ENCODE measurements at regions not wholly inside any gene's neighbourhood (a gene's known extent, or its start where the extent isn't known, plus 50 kb on each side); places are given as distances from the start of the nearest gene placed in this dataset.
"Not testable (repeated sequence)": the region's sequence is repeated elsewhere in the genome, so short reads cannot be mapped to it uniquely, and the experiment has no call there.

DNA sequence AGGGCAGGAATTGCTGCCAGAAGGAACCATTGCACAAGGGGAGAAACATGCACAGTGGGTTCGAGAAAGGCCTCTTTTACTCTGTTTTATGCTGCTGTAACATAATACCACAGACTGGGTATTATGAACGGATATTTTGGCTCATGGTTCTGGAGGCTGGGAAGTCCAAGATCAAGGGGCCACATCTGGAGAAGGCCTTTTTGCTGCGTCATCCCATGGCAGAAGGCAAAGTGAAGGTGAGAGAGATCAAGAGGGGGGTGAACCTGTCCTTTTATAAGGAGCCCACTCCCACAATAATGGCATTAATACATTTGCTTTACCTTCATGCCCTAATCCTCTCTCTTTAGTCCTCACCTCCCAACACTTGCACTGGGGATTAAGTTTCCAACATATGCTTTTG lies 136.9 kb upstream of the ALDH1B1 start:
- no peak for DNase-seq (ENCODE audit: low spot score)

DNA sequence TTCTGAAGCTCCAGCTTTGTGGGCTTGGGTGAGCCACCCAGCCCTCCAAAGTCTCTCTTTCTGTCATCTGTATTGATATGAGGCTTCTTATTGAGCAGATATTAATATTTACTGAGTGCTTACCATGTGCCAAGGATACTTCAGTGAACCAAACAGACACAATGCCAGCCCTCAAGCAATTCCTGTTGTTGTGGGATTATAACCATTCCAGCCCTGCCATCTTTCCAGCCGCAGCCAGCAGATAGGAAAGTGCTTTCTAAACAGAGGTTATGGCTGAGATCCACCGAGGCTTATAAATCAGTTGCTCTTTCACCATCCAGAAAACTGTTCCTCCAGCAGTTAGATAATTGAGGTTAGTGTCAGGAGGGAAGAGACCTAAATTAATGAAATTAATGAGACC lies 137.7 kb upstream of the ALDH1B1 start:
- no peak for DNase-seq (ENCODE audit: low spot score)

DNA sequence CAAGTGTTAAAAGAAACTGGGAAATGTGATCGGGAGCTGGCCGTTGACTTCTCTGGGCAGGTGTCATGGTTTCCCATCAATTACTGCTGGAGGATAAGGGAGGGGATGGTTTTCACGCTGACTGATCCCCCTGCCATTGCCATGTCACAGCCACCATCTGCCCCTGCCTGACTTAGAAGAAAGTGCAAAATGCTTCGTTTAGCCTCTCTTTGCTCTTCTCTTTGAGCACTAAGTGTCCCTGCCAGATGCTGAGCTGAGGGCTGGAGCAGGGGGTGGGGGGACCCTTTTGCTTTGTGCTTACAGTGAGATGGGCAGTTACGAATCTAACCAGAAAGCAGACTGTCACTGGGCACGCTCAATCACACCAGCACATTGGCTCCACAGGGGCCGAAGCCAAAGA lies 138.4 kb upstream of the ALDH1B1 start:
- DNase-seq (ENCODE audit: low spot score) = no peak

DNA sequence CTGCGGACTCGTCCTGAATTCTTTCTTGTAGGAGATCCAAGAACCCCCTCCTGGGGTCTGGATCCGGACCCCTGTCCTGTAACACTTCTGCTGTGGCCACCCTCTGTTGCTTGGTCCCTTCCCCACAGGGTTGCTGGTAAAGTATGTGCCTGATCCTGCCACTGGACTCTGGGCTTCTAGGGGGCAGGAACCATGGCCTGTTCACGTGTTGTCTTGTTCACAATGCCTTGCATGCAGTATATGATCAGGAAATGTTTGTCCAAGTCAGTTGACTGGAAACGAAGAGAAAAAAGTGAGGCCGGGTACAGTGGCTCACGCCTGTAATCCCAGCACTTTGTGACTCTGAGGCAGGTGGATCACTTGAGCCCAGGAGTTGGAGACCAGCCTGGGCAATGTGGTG lies 139.3 kb upstream of the ALDH1B1 start:
- no peak for DNase-seq (ENCODE audit: low spot score)

DNA sequence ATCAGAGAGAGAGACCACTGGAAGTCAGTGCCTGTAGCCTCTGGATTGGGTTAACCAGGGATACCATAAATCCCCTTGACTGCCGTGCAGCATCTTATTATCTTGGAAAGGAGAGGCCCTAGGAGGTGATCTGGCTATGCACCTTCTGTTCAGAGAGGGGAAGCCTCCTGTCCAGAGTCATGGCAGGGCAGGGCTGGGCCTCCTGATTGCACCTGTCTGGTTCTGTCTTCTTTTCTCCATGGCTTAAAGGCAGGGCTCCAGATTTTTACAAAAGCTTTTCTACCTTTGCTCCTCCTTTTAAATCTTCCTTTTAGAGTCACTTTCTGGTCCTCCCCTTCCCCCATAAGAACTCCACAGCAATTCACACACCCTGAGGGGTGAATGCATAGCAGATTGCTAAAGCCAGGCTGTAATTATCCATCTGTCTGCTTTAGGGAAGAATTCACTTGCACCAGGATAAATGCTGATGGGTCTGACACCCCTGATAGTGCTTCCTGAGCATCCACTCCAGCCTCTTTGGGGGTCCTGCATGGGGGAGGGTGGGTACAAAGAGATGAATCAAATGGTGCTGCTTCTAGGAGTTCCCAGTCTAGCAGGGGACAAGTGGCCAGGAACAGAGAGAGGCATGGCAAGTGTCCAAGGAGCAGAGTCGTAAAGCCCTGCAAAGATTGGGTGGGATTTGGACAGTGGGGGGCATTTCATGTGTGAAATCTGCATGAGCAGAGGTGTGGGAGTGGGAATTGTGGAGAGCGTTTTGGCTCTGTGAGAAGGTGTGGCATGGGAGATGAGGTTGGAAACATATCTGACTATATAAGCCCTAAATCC lies 141.3 kb upstream of the ALDH1B1 start:
- no peak for DNase-seq (ENCODE audit: low spot score)

DNA sequence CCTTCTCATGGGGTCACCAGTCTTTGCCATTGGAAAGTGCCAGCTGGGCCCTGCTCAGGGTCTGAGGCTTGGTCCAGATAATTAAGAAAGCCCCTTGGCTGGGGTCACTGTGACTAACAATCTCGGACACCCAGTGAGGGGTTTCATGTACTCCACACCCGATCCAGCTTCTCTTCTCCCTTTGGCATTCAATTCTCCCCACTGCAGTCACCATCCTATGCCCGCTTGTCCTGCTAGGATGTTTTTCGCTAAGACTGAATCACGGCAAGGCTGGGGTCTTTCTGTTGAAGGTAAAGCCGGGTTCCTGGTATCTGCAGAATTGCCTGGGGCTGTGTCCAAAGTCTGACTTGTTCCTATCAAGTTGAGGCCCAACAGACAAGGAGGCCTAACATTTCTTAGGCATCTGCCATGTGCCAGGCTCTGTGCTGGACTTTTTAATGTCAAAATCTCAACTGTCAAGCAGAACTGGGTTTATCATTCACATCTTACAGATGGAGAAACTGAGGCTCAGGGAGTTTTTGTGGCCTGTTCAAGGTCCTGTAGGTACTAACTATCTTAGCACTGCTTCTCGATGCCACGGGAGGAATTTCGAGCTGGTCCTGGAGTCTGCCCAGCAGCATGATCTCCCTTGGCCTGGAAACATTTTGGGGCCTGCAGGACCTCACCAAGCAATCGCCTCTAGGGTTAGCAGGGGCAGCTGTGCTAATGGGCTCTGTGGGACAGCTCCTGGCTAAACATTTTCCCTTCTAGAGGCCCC lies 142.0 kb upstream of the ALDH1B1 start:
- no peak for DNase-seq (ENCODE audit: low spot score)

DNA sequence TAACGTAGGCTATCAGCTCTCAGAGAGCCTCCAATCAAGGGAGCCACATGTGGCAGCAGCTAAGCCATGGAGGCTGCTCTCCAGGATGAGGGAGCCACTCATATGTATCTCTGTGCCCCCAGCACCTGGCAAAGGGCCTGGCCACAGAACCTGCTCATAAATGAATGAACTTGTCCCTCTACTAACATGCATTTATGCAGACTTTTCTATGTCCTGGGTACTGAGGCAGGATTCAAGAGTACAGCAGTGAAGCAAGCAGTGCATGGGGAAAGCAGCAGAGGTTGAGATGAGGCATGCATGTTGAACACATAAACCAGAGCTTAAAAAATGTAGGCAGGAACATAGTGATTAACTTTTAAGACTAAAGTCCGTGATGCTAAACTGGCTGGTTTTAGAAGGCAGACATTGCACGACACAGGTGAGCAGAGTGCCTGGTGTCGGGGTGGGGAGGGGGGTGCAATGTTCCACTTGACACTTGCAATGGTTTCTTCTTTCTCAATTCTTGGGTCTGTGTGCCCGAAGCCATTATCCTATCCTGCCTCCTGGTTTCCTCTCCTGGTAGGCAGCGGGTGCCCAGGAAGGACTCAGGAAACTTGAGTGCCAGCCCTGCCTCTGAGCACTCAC lies 142.8 kb upstream of the ALDH1B1 start:
- DNase-seq (ENCODE audit: low spot score) = no peak

DNA sequence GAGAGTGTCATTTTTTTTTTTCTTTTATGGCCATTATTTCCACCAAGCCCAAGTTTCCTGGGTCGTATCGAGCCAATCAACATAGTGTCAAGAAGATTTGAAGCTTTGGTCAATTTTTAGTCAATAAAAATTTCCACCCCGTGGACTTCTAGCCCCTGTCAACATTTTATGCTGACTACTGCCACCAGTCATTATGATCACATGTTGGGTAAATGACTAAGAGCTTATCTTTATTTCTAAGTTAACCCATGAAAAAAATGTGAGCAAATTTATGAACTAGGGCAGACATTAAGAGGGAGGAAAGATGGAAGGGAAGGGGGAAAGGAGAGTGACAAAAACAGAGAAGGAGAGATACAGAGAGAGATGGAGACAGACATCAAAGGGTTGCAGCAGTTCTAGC lies 143.5 kb upstream of the ALDH1B1 start:
- no peak for DNase-seq (ENCODE audit: low spot score)

DNA sequence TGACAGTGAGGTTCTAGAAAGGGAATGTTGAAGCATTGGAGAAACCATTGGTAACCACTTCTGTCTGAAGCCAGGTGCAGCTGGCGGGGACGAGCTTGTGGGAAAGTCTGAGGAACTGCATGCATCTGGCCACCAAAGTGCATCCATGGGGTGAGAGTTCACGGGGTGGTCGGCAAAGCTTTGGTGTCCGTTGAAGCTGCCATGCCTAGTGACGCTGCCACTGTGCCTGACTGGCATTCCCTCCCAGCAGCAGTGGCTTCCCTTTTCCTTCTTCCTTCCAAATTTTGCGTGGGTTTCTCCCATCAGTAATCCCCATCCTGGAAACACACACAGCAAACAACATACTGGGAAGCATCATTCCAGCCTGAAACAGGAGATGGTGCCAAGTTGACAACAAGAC lies 145.7 kb upstream of the ALDH1B1 start:
- DNase-seq (ENCODE audit: low spot score) = no peak

DNA sequence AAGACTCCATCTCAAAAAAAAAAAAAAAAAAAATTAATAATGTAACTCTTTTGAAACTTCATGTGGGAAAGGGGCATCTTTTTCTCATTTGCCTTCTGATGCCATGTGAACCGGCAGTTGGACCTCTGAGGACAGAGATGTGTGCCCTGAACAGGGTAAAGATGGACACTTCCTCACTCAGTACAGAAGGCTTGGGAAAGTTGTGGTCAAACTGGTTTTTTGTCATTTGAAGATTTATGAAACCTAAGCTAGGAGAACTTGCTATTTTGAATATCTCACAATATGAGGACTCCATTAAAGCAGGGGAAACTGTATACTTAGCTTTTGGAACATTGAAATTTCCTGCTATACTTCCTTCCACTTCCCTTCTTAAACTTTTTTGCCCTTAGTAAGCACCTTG lies 147.5 kb upstream of the ALDH1B1 start:
- DNase-seq (ENCODE audit: low spot score) = no peak

DNA sequence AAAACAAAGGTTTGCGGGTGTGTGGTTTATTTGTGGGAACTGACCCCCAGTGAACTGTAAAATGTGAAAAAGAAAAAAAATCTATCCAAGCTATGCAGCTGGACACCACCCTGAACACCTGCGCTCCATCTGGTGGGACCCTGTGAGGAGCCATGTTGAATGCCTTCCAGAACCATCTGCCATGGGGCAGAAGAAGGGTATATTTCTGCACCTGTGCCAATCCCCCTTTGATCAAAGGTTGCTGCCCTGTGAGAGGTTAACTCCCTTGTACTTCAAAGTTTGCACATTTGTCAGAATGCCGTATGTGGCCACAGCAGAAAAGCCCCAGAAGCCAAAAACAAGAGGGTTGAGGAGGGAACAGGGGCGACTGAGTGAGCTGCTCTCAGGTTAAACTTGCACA lies 148.5 kb upstream of the ALDH1B1 start:
- DNase-seq (ENCODE audit: low spot score) = no peak

DNA sequence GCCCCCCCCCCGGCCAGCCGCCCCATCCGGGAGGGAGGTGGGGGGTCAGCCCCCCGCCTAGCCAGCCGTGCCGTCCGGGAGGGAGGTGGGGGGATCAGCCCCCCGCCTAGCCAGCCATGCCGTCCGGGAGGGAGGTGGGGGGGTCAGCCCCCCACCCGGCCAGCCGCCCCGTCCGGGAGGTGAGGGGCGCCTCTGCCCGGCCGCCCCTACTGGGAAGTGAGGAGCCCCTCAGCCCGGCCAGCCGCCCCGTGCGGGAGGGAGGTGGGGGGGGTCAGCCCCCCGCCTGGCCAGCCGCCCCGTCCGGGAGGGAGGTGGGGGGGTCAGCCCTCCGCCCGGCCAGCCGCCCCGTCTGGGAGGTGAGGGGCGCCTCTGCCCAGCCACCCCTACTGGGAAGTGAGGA lies 150.4 kb upstream of the ALDH1B1 start:
- DNase-seq (ENCODE audit: low spot score) = not testable (repeated sequence)

DNA sequence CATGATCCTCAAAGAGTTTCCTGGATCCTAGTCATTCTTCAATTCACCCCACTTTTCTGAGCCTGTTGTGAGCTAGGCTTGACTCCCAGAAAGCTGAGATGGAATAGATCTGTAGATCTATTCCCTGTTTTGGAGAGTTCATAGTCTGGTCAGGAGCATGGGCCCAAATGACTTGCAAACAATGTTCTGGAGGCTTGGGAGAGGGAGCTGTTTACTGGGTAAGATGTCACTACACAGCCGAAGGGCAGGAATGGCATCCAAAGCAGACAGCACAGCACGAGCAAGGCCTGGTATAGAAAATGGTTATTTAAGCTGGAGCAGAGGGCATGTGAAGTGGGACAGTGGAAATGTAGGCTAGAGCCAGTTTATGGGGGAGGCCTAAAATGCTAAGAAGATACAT lies 152.5 kb upstream of the ALDH1B1 start:
- no peak for DNase-seq (ENCODE audit: low spot score)

DNA sequence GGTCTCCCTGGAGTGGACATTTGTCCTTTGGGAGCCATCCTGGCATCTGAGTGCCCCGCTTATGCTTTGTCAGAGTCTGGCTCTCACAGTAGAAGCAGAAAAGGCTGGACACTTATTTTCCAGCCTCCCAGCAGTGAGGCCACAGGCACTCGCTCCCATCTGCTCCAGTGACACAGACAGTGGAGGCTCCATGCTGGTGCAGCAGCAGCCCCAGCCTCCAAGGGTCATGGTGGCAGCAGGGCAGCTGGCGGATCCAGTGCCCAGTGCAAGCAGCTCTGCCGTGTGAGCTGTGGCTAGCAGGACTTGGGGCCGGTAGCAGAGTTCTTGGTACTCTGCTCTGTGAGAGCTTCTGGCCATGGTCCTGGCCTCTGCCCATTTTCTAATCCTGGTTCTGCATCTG lies 157.3 kb upstream of the ALDH1B1 start:
- no peak for DNase-seq (ENCODE audit: low spot score)

DNA sequence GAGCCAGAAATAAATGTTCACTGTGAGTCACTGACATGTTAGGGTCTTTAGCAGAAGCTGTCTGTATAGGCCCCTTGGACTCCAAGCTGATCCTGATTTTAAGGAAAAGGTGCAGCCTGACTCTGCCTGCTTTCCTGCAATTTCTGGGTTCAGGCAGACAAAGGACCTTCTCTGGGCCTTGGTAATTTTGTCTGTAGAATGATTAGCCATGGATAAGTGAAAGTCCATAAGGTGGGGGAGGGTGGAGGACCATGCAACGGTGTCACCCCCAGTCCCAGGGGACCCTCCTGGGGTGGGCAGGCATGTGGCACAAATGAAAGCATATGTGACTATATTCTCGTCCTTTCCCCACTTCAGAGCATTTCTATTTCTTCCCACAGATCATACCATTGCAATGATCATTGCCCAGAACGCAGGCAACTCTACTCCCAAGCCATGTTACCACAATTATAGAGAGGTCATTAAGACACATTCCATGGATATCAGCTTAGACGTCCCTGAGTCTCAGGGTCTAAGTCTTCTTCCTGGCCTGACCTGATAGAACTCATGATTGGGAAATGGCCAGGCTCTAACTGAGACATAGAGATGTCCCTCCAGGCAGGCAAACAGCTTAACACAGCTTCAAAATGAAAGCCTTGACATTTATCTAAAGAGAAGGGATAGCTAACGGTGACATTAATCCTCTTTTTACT lies 157.9 kb upstream of the ALDH1B1 start:
- no peak for DNase-seq (ENCODE audit: low spot score)

DNA sequence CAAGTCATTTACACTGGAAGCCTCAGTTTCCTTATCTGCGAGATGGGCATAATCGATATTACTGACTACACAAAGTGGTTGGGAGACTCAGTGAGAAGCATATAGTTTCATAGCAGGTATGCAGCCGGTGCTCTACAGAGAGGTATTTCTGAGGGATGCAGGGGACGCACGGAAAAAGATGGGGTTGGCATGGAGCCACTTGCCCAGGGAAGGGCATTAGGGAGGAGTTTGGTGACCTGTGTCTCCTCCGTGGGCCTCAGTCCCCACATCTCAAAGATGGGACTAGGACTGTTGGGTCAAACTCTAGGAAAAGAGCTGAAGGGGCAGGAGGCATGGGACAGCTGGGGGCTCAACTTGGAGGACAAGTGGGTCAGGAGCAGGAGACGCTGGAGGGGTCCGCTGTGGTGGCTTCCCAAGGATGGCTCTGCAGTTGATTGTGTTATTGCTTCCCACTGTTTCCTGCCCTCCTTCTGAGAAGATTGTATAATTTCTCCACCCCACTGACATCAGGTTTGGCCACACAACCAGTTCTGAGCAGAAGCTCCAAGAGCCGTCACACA lies 158.6 kb upstream of the ALDH1B1 start:
- no peak for DNase-seq (ENCODE audit: low spot score)

DNA sequence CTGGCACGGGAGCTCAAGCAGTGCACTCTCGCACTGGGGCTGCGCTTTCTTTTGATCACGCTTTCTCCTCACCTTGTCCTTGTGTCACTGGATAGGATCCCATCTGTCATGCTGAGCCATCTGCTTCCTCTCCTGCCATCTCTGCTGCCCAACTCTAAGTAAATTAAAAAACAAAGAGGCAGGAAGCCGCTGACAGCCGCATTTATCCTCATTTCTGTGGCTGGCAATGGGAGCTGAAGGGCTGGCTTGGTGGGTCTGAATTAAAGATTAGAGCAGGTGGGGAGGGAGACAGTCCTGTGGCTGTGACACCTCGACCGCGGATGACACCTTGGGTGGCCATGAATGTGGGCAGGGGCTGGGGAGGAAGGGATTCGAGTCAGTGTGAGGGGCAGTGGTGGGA lies 159.2 kb upstream of the ALDH1B1 start:
- DNase-seq (ENCODE audit: low spot score) = no peak

DNA sequence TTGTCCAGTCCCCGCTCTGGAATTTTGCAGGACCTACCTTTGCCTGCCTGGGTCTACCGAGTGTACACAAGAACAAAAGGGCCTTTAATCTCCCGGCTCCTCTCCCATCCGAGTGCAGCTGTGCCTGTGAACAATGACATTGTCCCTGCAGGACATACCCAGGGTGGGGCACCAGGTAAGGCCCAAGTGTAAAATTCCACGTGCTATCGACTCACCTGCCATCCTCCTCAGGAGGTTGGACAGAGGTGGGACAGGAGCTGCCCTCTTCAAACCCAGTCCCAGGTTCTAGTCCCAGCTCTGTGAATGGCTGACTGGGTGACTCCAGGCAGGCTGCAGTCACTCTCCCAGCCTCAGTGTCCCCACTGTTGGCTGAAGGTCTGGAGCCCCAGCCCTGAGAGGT lies 159.6 kb upstream of the ALDH1B1 start:
- no peak for DNase-seq (ENCODE audit: low spot score)

DNA sequence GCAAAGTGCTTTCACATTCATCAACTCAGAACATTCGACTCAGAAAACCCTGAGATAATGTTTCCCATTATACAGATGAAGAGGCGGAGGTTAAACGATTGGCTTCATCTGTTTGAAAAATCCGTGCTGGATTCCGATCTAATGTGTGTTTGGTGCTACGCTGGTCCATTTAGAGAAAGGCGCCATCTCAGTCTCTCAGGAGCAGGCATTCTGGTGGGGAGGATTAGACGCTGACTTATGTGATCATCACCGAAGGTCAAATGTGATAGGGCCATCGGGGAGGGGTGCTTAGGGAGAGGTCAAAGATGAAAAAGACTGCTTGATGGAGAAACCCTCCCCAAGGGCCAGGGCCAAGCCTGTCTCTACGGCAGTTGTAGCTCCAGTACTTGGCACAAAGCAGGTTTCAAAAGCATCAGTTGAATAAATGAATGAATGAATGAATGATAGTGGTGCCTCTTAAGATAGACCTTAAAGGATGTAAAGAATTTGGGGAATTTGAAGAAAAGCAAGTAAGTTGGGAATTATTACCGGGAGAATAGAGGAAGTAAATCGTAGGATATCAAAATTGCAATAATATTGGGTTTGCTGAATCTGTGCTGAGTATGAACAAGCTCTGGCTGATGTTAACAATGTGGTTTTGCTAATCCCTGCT lies 160.6 kb upstream of the SHB start:
- no peak for DNase-seq (ENCODE audit: low spot score)

DNA sequence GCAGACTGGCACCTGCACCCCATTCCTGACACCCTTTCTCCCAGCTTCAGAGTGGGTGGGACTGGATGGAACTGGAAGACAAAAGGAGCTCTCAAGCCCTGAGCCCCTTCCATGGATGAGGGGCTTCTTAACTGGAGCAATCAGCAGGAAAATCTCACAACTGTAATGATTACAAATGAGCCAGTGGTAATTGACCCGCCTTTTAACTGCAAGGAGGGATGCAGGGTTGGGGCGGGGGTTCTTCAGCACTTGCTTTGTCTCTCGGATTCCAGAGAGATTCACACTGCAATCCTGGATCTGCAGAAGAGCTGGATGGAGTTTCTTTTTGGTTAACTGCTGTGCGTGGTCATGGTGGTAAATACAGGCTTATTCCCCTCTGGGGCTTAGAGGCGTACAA lies 160.1 kb upstream of the SHB start:
- no peak for DNase-seq (ENCODE audit: low spot score)

DNA sequence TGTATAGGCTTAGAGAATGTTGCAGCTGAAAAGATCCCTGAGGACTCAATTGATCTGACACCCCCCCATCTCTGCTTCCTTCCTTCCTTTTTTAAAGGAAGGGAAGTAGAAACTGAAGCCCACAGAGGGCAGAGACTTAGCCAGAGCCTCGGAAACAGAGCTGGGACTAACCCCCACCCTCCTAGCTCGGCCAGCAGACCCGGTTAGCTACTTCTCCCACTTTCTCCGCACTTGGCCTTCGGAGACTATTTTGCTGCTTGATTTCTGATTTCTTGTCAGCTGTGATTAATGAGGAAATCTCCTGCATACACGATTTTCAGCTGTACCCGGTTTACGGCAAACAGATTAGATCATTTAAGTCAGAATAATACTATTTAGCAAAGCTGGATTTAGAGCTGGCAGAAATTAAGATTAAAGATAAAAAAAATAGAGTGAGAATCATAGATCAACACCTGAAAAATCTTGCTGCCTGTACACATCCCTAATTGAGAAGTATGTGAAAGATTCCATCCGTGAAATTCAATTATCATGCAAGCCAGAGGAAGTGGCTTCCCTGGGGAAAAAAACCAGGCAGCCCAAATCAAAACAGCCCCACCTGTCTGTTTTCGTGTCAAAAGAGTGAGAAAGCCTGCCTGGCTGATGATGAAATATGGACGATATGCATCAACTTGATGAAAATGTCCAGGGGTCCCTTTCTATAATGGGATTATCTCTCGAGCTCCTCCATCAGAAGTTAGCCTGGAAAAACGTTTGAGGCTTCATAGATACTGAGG lies 159.5 kb upstream of the SHB start:
- no peak for DNase-seq (ENCODE audit: low spot score)

Measured in CD4-positive, alpha-beta T cell treated with Interleukin-6 at 100 ng/mL for 8 hours (primary cell).